OCI-M1 (cell line): ENCODE measurements at regions not wholly inside any gene's neighbourhood (a gene's known extent, or its start where the extent isn't known, plus 50 kb on each side); places are given as distances from the start of the nearest gene placed in this dataset.

Source experiments
- DNase-seq: peaks from one replicate; lab custom pipeline; 2025; lab: John Stamatoyannopoulos, UW

DNA sequence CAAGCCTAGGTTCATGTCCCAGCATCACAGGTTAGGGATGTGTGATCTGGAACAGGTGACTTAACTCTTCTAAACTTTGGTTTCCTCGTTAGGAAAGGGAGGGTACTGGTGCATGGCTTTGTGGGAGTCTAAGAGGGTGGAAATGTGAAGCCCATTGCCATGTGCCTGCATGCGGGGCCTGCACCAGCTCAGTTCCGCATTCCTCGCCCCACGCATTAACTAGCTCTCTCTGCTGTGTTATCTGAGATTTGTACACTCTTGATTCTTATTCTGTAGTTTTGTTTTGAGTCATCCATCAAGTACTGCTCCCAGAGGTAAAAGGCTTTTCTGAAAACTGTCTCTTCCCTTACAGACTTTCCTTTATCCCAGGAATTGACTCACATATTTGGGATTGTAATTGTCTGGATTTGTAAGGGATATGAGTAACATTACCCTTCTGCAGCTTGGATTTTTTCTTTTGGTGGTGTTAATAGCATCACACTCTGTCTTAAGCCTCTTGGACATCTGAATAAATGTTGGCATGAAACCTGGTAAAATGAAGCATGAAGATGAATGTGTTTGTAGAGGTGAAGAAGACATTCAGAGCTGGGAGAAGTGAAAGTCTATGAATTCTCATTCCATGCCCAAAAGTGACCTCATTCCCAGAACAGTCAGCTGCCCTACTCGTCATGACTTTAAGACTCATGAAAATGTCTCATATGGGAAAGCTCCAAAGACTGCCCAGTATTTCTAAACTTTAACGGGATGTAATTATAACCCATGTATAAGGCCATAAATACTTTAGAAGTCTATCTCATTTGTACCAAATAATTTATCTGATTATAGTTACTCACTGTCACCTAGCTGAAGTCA is 357.3 kb downstream of the FOXA2 start:
- no peak for DNase-seq

DNA sequence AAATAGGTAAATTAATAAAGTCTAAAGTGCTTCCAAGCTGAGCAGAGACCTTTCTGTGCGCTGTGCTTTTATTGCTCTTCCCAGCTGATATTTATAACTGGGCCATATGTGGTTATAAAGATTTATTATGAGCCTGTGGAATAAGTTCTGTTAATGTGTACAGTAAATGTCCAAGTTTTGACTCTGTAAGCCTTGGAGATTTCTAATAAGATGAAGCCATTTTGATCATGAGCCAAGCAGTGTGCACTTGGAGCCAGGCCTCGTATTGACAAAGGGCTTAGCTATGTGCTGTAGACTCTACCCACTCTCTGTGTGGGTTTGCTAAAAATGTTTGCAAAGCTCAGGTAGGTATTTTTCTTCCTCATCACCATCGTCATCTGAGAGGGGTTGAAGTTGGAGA is 361.1 kb downstream of the FOXA2 start:
- DNase-seq: no peak

DNA sequence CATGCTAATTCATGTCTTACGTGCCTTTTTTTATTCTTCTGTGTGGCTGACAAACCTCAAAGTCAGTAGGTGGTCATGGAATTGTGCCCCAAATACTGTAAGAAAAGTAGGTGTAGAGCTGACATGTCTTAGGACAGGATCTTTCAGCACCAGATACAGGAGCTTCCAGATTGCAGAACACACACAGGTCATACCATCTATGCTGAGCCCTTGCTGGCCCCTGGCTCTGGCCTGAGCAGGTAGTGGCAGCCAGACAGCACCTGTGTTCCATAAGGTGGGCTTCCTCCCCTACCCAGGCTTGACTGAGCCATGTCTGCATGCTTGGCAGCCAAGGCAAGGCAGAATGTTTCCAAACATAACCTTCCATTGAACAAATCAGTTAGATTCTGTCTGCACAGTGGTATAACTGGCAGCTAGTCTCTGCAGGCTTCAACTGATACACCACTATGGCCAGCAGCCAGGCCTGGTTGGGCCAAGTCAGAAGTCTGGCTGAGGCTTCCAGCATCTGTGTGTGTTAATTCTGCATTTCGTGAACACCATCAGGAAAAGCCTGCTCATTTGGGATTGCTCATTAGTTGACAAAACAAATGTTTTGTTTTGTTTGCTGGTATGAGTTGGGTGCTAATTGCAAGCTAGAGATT is 366.5 kb downstream of the FOXA2 start:
- no peak for DNase-seq

DNA sequence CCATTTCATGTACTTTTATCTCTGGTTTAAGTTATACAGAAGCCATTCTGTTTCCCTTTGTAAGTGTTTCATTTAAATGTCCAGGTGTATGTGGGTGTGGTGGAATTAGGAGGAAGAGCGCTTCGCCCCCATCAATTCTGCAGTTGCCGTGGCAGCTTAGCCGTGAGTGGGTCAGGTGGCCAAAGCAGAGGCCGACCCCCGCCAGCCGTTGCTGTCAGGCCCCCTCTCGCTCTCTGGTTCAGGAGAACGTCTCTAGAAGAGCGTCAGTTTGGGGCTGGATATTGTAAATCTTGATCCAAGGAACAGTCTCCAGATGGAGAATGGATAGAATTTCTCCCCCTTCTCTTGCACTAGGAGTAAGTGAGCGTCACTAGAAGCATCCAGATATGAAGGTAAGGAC is 367.4 kb downstream of the FOXA2 start:
- no peak for DNase-seq

DNA sequence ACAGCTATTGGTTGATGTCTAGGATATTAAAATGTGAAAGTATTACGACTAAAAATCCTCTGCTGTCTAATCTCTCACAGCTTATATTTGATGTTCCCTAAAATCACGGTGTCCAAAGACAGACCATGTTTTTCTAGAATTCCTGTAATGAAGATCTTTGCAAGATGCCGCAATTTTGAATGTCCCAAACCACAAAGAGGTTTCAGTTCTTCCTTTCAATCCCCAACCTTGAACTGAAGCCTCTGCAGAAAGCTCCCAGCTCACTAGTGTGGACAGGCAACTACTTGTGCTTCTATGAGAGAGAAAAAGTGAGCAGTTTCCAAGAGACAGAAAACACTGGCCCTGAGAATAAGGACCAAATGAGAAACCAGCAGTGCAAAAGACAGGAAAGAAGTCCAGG is 370.1 kb downstream of the FOXA2 start:
- no peak for DNase-seq

DNA sequence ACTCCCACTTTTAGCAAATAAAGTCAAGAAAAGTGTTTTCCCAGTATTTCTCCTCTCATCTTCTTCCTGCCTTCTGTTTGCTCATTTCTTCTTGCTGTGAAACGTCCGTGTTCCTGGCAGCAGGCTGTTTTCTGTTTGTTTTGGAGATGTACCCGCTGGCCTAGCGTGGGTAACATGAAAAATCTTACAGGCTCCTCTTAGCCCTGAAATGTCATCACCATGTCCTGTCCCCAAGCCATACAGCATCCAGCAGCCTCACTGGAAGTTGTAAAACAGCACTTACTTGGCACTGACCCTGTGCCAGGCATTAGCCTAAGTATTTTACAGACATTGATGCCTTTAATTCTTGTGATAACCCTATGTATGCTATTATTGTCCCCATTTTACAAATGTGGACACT is 371.1 kb downstream of the FOXA2 start:
- DNase-seq: no peak

DNA sequence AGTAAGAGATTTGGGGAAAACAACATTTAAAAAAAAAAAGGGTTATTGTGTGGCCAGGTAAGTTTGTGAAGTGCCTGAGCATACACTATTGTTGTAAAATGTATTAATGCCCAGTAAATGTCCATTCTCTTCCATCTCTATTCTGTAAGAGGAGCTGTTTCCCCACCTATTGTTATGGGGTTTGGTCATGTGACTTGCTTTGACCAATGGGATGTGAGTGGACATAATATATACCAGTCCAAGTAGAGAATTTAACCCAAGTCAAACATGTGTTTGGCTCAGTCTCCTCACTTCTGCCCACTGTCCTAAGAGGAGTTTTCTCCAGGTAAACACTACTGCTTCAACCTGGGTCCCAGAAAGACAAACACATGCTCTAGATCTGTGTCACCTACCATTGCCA is 377.1 kb downstream of the FOXA2 start:
- DNase-seq: no peak

DNA sequence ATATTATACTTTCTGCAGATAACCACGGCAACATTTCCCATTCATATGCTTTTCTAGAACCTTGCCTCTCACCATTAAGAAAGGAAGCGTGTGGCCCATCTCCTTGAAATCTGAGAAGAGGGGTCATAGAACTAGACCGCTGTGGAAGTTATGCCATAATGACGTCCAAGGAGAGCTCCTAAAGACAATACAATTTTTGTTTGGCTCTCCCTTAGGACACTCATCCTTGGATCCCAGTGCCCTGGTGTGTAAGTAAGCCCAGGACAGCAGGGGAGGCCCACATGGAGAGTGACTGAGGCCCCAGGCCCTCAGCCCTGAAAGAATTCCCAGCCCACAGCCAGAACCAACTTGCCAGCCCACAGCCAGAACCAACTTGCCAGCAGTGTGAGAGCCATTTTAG is 379.6 kb downstream of the FOXA2 start:
- DNase-seq: no peak

DNA sequence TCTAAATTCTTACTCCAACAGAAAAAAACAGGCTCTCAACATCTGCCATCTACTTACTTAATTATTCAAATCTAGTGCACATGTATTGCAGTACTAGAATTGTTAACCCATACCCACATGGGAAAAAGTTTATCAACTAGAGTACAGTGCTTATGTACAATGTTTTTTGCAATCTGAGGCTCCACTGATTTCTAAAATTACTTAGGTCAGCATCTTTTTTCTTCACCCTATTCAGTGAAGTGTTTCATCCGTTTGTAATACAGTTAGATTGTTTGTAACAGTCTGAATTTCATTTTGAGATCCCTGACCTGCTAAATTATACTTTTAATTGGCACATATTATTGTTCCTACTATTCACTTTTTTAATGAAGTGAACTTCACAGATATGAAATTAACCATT is 402.2 kb downstream of the FOXA2 start:
- DNase-seq: no peak

DNA sequence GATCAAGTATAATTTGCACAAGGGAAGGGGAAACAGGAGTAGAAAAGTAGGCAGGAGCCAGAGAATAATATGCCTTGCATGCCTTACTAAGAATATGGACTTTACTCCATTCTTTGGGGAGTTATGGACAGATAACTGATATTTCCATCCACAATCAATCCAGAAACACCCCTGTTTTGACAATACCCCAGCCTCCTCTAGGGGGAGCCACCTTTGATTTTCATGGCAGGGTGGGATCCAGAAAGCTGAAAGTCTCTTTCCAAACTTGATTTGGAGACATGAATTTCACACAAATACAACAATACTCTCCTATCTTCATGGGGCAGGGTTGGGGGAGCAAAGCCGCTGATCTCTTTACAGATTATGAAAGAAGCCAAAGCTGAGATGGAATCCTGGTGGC is 404.1 kb downstream of the FOXA2 start:
- peak; percentile 24 for DNase-seq

DNA sequence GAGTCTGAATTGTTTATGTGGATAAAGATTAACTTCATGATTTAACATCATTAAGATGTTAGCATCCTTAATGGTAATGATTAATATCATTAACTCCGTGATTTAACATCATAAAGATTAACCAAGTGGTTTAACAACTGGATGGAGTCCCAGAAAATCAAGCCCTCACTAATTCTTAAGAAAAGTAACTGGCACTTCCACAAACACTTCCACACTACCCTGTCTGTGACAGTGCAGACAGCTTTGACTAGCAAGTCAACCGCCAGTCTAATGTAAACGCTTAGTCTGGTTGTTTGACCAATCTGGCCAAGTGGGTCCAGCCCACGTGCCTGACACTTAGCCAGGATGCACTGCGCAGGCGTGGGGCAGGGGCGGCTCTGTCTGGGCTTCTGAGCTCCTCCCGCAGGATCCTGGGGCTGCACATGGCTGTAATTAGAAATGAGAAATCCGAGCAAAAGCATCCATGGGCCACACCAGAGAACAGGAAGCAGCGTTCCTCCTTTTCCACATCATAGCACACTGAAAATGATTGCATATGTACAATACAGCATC is 424.2 kb downstream of the FOXA2 start:
- DNase-seq: no peak

DNA sequence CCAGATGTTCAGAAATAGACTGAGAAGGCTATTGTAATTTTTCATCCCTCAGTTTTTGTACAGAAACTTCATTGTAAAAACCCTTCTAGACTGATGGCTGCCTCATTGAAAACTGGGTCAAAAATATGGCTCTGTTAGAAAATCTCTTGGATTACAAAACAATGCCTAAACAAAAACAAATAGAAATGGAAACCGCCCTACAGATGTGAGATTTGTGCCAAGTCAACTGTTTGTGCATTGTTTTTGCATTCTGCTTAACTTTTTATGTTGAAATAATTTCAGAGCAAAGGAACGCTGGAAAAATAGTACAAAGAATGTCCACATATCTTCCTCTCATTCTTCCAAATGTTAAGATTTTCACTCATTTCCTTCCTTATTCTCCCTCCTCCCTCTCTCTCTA is 425.1 kb downstream of the FOXA2 start:
- DNase-seq: no peak

DNA sequence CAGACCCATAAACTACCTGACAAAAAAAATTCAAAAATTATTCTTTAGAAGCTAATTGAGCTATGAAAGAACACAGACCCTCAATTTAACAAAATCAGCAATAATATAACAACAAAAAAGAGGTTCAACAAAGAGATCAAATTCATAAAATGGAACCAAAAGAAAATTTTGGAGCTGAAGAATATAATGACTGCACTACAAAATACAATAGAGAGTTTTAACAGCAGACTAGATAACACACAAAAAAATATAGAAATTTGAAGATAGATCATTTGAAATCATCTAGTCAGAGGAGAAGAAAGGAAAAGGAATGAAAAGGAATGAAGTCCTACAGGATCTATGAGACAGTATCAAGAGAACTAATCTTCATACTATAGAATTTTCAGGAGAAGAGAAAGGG is 422.1 kb downstream of the PAX1 start:
- DNase-seq: no peak

DNA sequence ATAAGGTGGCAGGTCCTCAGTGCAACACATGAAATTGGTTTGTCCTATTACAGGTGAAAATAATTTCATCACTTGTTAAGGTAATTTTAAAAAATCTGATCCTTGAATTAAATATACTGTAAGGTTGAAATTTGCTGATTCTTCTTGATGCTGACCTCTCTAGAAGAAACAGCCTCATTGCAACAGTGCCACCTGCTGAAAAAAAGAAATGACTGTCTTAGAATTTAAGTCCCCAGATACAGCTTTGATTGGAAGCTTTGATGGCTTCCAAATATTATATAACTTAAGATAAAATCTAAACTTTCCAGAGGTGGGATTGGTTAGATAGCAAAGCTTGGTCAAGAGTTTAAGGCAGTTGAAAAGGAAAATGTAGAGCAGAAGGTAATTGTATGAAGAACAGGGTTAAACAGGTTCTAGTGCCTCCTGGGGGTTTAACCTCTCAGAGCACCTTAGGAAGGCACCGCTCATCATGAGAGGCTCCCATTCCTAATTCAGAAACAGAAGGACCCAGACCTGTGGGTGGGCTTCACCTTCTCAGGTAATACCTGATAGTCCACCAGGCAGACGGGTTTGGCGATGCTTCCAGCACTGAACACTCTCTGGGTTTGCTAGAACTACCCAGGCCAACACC is 401.0 kb downstream of the PAX1 start:
- peak; percentile 57 for DNase-seq

DNA sequence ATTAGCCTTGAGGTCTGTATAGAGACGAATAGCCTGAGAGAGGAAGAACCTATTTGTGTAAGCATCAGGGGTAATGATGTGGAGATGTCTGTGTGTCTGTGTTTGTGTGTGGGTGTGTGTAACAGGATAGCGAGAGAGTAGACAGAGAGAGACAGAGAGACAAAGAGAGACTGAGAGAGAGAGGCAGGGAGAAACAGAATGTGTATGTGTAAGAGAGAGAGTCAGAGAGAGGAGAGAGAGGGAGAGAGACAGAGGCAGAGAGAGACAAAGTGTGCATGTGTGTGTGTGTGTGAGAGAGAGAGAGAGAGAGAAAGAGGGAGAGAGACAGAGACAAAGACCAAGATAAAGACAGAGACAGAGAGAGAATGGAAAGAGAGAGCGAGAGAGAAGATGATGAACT is 396.1 kb downstream of the PAX1 start:
- no peak for DNase-seq

DNA sequence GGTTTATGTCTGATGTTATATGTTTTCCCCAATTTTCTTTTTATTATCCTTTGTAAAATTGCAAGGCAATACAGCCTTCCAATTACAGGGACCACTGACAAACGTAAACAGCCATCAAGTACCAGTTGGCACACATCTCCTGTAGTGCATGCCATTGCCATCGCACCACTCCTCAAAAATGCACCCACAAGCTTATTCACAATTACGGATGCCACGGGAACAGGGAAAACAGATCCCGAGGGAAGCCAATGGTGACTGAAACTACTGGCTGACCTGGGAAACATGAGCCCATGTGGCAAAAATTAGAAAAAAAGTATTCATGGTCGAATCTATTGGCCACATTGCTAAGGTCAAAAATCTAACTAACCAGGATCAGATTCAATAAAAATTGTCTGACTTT is 395.2 kb downstream of the PAX1 start:
- DNase-seq: no peak

DNA sequence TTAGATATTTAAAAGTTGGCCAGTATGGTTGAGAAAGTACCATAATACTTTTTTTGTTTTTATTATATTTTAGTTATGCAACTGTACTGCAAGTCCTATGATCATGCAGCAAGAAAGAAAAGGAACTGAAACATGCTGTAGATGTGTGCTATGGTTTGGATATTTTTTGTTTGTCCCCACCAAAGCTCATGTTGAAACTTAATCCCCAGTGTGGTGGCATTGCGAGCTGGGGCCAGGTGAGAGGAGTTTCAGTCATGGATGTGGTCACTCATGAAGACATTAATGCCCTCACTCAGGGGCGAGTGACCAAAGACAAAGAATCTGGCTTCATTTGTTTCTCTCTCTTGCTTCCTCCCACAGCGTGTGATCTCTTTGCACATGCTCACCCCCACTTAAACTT is 393.9 kb downstream of the PAX1 start:
- DNase-seq: no peak

DNA sequence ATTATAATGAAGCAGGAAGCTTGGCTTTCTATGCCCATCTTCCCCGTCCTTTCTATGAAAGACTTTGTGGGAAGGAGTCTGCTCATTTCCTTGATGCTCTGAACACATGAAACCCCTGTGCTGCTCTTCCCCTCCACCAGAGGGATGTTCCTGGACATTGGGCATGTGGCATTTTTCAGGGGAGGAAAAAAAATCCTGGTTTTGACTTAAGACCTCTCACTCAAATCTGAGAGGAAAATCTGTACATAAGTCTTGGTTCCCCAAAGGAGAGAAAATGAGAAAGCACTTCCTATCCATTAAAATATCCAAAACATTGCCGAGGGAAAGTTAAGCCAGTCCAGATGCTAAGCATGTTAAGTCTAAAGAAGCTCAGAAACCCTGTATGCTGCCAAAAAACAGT is 393.0 kb downstream of the PAX1 start:
- DNase-seq: no peak

DNA sequence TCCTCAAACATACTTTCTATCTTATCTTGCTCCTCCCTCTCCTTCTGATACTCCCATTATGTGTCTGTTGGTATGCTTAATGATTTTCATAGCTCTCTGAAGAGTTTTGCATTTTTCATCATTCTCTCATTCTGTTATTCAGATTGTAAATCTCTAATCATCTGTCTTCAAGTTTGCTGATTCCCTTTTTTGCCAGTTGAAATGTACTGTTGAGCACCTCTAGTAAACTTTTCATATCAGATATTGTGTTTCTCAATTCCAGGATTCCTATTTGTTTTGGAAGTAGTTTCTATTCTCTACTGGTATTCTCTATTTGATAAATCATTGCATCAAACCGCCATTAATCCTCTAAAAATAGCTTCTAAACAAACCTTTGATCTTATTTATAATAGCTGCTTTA is 387.7 kb downstream of the PAX1 start:
- no peak for DNase-seq

DNA sequence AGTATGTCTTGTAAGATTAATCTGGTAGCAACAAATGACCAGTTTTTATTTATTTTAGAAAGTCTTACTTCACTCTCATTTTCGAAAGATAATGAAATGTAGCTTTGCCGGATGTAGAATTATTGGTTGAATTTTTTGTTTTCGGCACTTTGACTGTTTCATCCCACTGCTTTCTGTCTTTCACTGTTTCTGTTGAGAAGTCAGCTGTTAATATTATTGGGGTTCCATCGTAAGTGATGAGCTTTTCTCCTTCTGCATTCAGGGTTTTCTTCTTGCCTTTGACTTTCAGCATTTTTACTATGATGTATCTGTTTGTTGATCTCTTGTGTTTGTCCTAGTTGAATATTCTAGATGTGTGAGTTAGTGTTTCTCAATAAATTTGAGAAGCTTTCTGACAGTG is 383.4 kb downstream of the PAX1 start:
- no peak for DNase-seq

DNA sequence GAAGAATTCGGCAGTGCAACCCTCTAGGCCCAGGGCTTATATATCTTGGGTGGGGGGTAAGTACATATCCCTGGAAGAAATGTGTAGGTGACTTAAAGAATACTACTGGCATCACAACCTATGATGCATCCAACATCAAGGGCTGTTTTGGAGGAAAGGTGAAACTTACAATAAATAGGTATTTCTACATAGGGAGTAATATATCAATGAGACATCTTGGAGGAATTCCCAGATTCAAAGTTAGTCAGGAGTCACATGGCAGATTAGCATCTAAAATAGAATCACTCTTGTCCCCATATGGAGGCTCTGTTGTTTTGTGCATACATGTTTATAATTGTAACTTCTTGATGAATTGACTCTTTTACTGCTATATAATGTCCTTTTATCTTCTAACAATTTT is 375.5 kb downstream of the PAX1 start:
- DNase-seq: no peak

DNA sequence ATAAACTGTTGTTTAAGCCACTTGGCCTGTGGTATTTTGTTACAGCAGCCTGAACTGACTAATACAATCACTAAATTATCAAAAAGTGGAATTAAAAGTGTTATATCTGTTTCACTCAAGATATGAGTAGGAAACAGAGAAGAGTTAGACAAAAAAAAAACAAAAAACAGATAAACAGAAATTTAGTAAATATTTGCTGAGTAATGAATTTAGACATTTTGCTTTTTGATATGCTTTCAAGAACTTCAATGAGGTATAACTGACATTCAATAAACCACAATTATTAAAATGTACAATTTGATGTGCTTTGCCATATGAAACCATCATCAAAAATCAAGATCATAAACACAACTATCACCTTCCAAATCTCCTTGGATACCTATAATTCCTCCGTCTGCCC is 369.2 kb downstream of the PAX1 start:
- DNase-seq: no peak

DNA sequence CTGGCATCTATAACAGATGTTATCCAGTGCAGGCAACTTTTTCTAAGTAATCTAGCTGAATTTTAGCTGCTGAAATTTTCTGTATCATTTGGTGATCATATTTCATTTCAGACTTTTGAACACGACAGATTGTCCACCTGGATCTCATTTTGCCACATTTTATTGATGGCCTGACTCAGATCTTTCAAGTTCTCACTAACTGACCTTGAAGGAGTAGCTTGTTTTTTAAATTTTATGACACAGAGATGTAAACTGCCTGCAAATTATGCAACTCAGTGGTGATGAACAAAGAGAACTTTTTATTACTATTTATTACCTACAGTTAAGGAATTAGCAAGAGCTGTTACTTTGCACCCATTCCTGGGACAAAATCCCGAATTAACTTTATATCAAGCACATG is 366.4 kb downstream of the PAX1 start:
- no peak for DNase-seq
